ENCODE measurements at regions not wholly inside any gene's neighbourhood (a gene's known extent, or its start where the extent isn't known, plus 50 kb on each side); places are given as distances from the start of the nearest gene placed in this dataset.

DNA sequence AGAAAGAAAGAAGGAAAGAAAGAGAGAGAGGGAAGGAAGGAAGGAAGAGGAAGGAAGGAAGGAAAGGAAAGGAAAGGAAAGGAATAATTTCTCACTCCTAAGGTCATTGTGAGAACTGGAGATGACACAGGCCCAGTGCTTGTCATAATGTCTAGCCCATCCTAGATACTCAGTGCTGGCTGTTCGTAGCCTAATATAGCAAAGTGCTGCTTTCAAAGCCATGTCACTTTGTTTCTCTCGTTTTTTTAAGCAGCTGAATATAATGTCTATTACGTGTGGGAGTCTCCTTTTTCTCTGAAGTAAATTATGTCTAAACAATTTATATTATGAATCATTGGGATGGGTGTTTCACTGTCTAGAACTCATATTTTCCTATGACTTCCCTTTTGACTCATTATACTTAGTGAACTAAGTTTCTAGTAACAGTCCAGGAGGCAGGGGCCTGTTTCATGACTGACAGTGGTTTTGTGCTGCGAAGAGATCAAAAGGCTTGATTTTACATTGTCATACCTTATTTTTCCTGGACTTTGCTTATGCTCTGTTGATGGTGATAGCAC, 327.0 kb upstream of the ZFP42 start:
- TF ChIP-seq POLR2AphosphoS2 (IDR thresholded peaks at IDR 0.05; ENCODE audit: low read depth, low read length) (no peak), HDAC6 (IDR thresholded peaks at IDR 0.05; ENCODE audit: low read depth, low read length) (no peak), KLF6 (CRISPR knock-in tag; IDR thresholded peaks at IDR 0.05) (no peak), ZFX (CRISPR knock-in tag; IDR thresholded peaks at IDR 0.05; ENCODE audit: low read depth) (no peak), SIN3A (IDR thresholded peaks at IDR 0.05; ENCODE audit: borderline replicate concordance, low read depth, low read length) (no peak), TAF1 (CRISPR knock-in tag; IDR thresholded peaks at IDR 0.05) (no peak), GATA4 (IDR thresholded peaks at IDR 0.05; ENCODE audit: borderline replicate concordance, low read depth) (no peak), ZNF138 (CRISPR knock-in tag; IDR thresholded peaks at IDR 0.05; ENCODE audit: low read depth) (no peak), PCBP1 (IDR thresholded peaks at IDR 0.05; ENCODE audit: borderline replicate concordance, low read depth, low read length) (no peak), SAFB2 (CRISPR knock-in tag; IDR thresholded peaks at IDR 0.05; ENCODE audit: borderline replicate concordance, low read depth) (no peak)
- TF ChIP-seq, protein P1, sequence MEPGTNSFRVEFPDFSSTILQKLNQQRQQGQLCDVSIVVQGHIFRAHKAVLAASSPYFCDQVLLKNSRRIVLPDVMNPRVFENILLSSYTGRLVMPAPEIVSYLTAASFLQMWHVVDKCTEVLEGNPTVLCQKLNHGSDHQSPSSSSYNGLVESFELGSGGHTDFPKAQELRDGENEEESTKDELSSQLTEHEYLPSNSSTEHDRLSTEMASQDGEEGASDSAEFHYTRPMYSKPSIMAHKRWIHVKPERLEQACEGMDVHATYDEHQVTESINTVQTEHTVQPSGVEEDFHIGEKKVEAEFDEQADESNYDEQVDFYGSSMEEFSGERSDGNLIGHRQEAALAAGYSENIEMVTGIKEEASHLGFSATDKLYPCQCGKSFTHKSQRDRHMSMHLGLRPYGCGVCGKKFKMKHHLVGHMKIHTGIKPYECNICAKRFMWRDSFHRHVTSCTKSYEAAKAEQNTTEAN (CRISPR knock-in tag; conservative IDR thresholded peaks at IDR 0.05), result no peak
- TF ChIP-seq, protein P2, sequence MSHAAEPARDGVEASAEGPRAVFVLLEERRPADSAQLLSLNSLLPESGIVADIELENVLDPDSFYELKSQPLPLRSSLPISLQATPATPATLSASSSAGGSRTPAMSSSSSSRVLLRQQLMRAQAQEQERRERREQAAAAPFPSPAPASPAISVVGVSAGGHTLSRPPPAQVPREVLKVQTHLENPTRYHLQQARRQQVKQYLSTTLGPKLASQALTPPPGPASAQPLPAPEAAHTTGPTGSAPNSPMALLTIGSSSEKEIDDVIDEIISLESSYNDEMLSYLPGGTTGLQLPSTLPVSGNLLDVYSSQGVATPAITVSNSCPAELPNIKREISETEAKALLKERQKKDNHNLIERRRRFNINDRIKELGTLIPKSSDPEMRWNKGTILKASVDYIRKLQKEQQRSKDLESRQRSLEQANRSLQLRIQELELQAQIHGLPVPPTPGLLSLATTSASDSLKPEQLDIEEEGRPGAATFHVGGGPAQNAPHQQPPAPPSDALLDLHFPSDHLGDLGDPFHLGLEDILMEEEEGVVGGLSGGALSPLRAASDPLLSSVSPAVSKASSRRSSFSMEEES (CRISPR knock-in tag; IDR thresholded peaks at IDR 0.05), result no peak
- TF ChIP-seq, protein P3, sequence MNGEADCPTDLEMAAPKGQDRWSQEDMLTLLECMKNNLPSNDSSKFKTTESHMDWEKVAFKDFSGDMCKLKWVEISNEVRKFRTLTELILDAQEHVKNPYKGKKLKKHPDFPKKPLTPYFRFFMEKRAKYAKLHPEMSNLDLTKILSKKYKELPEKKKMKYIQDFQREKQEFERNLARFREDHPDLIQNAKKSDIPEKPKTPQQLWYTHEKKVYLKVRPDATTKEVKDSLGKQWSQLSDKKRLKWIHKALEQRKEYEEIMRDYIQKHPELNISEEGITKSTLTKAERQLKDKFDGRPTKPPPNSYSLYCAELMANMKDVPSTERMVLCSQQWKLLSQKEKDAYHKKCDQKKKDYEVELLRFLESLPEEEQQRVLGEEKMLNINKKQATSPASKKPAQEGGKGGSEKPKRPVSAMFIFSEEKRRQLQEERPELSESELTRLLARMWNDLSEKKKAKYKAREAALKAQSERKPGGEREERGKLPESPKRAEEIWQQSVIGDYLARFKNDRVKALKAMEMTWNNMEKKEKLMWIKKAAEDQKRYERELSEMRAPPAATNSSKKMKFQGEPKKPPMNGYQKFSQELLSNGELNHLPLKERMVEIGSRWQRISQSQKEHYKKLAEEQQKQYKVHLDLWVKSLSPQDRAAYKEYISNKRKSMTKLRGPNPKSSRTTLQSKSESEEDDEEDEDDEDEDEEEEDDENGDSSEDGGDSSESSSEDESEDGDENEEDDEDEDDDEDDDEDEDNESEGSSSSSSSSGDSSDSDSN (CRISPR knock-in tag; IDR thresholded peaks at IDR 0.05), result no peak
